GM23248 (cell line): ENCODE measurements at regions not wholly inside any gene's neighbourhood (a gene's known extent, or its start where the extent isn't known, plus 50 kb on each side); places are given as distances from the start of the nearest gene placed in this dataset.
A peak's percentile ranks its signal among the peaks of the same experiment; 100 is the strongest.
"Not testable (repeated sequence)": the region's sequence is repeated elsewhere in the genome, so short reads cannot be mapped to it uniquely, and the experiment has no call there.

Experiments used
- DNase-seq: peaks from one replicate; pipeline ENCODE4 v3.0.0-alpha.2; 2015
- H2AFZ ChIP-seq: fragments of 200-600 bp; sonication (generic); 2 replicates; pipeline ENCODE4 v1.6.1; 2016; ENCODE audit warnings: antibody characterized with exemption
- H3F3A ChIP-seq: fragments of 200-600 bp; sonication (generic); 2 replicates; pipeline ENCODE4 v1.6.1; 2016; ENCODE audit warnings: mild to moderate bottlenecking, antibody characterized with exemption, mixed run types; ENCODE audit not compliant: insufficient read depth
- H3K27ac ChIP-seq: fragments of 200-600 bp; sonication (generic); 2 replicates; pipeline ENCODE4 v1.5.1; 2016; ENCODE audit warnings: mild to moderate bottlenecking
- H3K27me3 ChIP-seq: fragments of 200-600 bp; sonication (generic); replicated peaks from 2 replicates; pipeline ENCODE4 v1.6.1; 2016; ENCODE audit warnings: mild to moderate bottlenecking; ENCODE audit not compliant: insufficient read depth
- H3K36me3 ChIP-seq: fragments of 200-600 bp; sonication (generic); 2 replicates; pipeline ENCODE4 v1.6.1; 2016; ENCODE audit warnings: low read depth, mild to moderate bottlenecking
- H3K4me1 ChIP-seq: fragments of 200-600 bp; sonication (generic); 2 replicates; pipeline ENCODE4 v1.6.1; 2016; ENCODE audit warnings: mild to moderate bottlenecking; ENCODE audit not compliant: insufficient read depth
- H3K4me2 ChIP-seq: fragments of 200-600 bp; sonication (generic); one replicate; pipeline ENCODE4 v1.6.1; 2016; ENCODE audit warnings: mild to moderate bottlenecking; ENCODE audit not compliant: unreplicated experiment
- H3K4me3 ChIP-seq: fragments of 200-600 bp; sonication (generic); 2 replicates; pipeline ENCODE4 v1.5.1; 2016; ENCODE audit warnings: mild to moderate bottlenecking
- H3K79me2 ChIP-seq: fragments of 200-600 bp; sonication (generic); 2 replicates; pipeline ENCODE4 v1.6.1; 2016; ENCODE audit warnings: mild to moderate bottlenecking; ENCODE audit not compliant: insufficient read depth
- H3K9ac ChIP-seq: fragments of 200-600 bp; sonication (generic); 2 replicates; pipeline ENCODE4 v1.6.1; 2016; ENCODE audit warnings: mild to moderate bottlenecking
- H3K9me2 ChIP-seq: fragments of 200-600 bp; sonication (generic); 2 replicates; pipeline ENCODE4 v1.6.1; 2016; ENCODE audit warnings: mixed run types, mild to moderate bottlenecking, moderate library complexity; ENCODE audit not compliant: insufficient read depth
- H3K9me3 ChIP-seq: fragments of 200-600 bp; sonication (generic); one replicate; pipeline ENCODE4 v1.6.1; 2017; ENCODE audit warnings: low read depth
- H4K20me1 ChIP-seq: fragments of 200-600 bp; sonication (generic); 2 replicates; pipeline ENCODE4 v1.6.0; 2016; ENCODE audit not compliant: insufficient read depth
- EZH2 ChIP-seq: fragments of 200-600 bp; sonication (generic); IDR thresholded peaks from 2 replicates; pipeline ENCODE4 v1.6.1; 2018; ENCODE audit warnings: antibody characterized with exemption, mild to moderate bottlenecking; ENCODE audit not compliant: insufficient read depth, poor library complexity, severe bottlenecking
- EZH2phosphoT487 ChIP-seq: fragments of 200-600 bp; sonication (generic); IDR thresholded peaks from 2 replicates; pipeline ENCODE4 v1.6.1; 2018; ENCODE audit warnings: antibody characterized with exemption, moderate library complexity, mild to moderate bottlenecking, low read depth; ENCODE audit not compliant: insufficient read depth
- WGBS, 2 experiments: methylation state at CpG; one replicate each; pipeline ENCODE4 v1.1.6; 2015 to 2017; ENCODE audit warnings: low lambda C conversion rate in 2 of 2, low coverage in 1 of 2; ENCODE audit errors: missing lambda C conversion rate in 2 of 2; 5-methylcytosine and 5-hydroxymethylcytosine counted together
- in situ Hi-C: fragments of 300-500 bp; cut with MboI; formaldehyde crosslinking; loops from 2 replicates; pipeline ENCODE4 v1.15.0; 2020

DNA sequence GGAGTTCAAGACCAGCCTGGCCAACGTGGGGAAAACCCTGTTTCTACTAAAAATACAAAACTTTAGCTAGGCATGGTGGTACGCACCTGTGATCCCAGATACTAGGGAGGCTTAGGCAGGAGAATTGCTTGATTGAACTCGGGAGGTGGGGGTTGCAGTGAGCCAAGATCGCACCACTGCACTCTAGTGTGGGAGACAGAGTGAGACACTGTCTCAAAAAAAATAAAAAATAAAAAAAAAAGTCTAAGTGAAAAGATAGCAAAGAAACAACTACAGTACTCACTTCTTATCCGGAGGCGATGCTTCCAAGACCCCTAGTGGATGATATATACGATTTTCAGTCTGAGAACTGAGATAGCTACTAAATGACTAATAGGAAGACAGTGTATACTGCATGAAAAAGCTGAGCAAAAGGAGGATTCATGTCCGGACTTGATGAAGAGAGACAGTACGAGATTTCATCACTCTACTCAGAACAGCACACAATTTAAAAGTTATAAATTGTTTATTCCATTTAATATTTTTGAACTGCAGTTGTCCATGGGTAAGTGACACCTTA lies 138.7 kb upstream of the GOLGA6L6 start:
- H3K4me2 ChIP-seq, H4K20me1 ChIP-seq, H3K36me3 ChIP-seq, H2AFZ ChIP-seq, H3K9me3 ChIP-seq, H3K79me2 ChIP-seq, in situ Hi-C loops, H3K4me1 ChIP-seq, DNase-seq, H3K4me3 ChIP-seq, H3K9ac ChIP-seq, H3K9me2 ChIP-seq, H3F3A ChIP-seq, H3K27me3 ChIP-seq, H3K27ac ChIP-seq: not testable (repeated sequence)
- WGBS, 2 experiments = 13 to 31% methylated on average over 4 to 5 of the region's 9 CpGs

DNA sequence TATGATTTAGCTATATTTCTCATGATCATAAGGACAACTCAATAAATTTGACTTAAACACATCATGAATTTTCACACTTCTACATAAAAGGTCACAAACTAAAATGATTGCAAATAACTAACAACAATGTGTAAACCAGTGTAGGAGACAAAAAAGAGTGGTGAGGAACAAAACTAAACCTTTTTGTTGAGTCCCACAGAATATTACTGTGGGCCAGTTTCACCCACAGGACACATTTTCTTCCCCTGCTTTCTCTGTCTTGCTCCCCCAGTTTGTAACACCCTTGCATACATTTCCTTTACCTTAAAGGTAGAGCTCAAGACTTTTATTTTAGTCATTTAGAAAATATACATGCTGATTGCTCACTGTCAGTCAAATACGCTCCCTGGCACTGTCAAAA lies 130.9 kb upstream of the GOLGA6L6 start:
- Histone ChIP-seq H3K4me1 (no peaks in the 10 kb centered on the region), H4K20me1 (no peaks in the 10 kb centered on the region), H2AFZ (no peak overlapping the region), H3K9me3 (no peaks in the 10 kb centered on the region), H3K36me3 (no peaks in the 10 kb centered on the region), H3K79me2 (no peaks in the 10 kb centered on the region), H3K9me2 (no peaks in the 10 kb centered on the region), H3F3A (no peaks in the 10 kb centered on the region), H3K4me3 (no peak overlapping the region), H3K4me2 (no peak overlapping the region), H3K27me3 (no peaks in the 10 kb centered on the region), H3K27ac (no peak overlapping the region), H3K9ac (no peak overlapping the region)
- in situ Hi-C loops = no loop called here
- TF ChIP-seq EZH2 = no peak
- TF ChIP-seq EZH2phosphoT487 = no peak
- no peak for DNase-seq
- 7 to 13% methylated on average over 1 of the region's 1 CpG for WGBS, 2 experiments

DNA sequence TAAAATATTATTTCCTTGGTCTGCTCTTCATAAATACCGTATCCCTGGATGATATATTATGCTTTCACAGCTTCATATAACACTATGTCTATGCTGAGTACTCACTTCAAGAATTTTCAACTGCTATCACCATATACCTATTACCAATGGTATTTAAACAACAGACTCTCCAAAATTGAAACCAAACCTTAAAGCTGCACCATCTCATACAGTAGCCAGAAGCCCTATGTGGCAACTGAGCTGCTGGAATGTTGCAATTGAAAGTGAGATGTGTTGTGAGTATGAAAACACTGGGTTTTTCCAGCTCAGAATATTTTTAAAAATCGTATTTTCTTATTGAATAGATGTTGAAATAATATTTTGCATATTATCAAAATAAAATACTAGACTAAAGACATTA lies 130.1 kb upstream of the GOLGA6L6 start:
- peak; percentile 19 for DNase-seq
- no peaks in the 10 kb centered on the region for H3K36me3 ChIP-seq
- H3K79me2 ChIP-seq = no peaks in the 10 kb centered on the region
- H3K9me2 ChIP-seq = no peaks in the 10 kb centered on the region
- H2AFZ ChIP-seq = no peak overlapping the region
- in situ Hi-C loops = no loop called here
- WGBS, 2 experiments = 2 to 3% methylated on average over 2 of the region's 2 CpGs
- no peak overlapping the region for H3K27ac ChIP-seq
- no peaks in the 10 kb centered on the region for H3K27me3 ChIP-seq
- no peak for TF ChIP-seq EZH2phosphoT487
- TF ChIP-seq EZH2 = no peak
- no peaks in the 10 kb centered on the region for H3K4me1 ChIP-seq
- no peak overlapping the region for H3K9ac ChIP-seq
- no peaks in the 10 kb centered on the region for H3F3A ChIP-seq
- H3K4me2 ChIP-seq = no peak overlapping the region
- H4K20me1 ChIP-seq = no peaks in the 10 kb centered on the region
- no peak overlapping the region for H3K4me3 ChIP-seq
- H3K9me3 ChIP-seq = no peaks in the 10 kb centered on the region

DNA sequence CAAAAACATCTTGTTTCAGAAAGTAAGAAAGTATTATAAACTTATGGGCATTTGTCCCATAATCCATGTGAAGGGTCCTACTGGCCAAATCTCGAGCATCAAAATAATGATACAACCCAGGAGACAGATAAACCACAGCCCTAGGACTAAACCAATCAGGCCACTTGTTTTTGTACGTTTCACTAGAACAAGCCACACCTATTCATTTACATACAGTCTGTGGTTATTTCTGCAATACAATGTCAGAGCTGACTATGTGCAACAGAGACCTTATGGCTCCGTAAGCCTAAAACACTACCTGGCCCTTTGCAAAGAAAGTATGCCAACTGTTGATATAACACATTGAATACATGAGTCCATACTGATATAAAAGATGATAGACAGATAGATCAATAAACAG lies 124.8 kb upstream of the GOLGA6L6 start:
- DNase-seq, H3K9ac ChIP-seq, H3K4me3 ChIP-seq, H4K20me1 ChIP-seq, H3K4me1 ChIP-seq, H3F3A ChIP-seq, H2AFZ ChIP-seq, H3K9me3 ChIP-seq, H3K36me3 ChIP-seq, H3K27me3 ChIP-seq, H3K4me2 ChIP-seq, H3K79me2 ChIP-seq, in situ Hi-C loops, H3K27ac ChIP-seq, H3K9me2 ChIP-seq: not testable (repeated sequence)
- 16 to 17% methylated on average over 3 of the region's 3 CpGs for WGBS, 2 experiments

DNA sequence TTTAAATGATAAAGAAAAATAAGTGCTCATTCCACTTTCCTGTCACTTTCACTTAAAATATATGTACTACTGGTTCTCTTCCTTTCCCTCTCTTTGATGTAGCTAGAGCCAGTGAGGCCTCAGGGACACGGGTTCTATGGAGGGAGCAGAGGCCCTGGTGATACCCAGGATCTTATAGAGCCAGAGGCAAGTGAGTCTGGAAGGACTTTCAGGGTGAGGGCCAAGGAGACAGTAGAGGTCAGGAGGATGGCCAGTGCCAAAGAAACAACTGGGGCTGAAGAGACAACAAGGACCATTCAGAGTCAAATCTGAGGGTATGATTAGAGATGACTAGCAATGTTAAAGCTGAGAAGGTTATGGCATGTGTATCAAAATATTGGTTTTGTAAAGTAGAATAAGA lies 124.1 kb upstream of the GOLGA6L6 start:
- Histone ChIP-seq H3K4me2 (no peak overlapping the region), H3F3A (no peaks in the 10 kb centered on the region), H3K4me1 (no peaks in the 10 kb centered on the region), H4K20me1 (no peaks in the 10 kb centered on the region), H3K36me3 (no peaks in the 10 kb centered on the region), H3K27ac (no peak overlapping the region), H3K9me2 (no peaks in the 10 kb centered on the region), H3K27me3 (no peaks in the 10 kb centered on the region), H3K9me3 (no peaks in the 10 kb centered on the region), H3K9ac (no peak overlapping the region), H3K79me2 (no peaks in the 10 kb centered on the region), H2AFZ (no peak overlapping the region), H3K4me3 (no peak overlapping the region)
- WGBS, 2 experiments = 5 to 13% methylated on average over 1 of the region's 1 CpG
- TF ChIP-seq EZH2 (no peak), EZH2phosphoT487 (no peak)
- no peak for DNase-seq
- in situ Hi-C loops = no loop called here
